OCI-LY3 (cell line): ENCODE measurements at regions not wholly inside any gene's neighbourhood (a gene's known extent, or its start where the extent isn't known, plus 50 kb on each side); places are given as distances from the start of the nearest gene placed in this dataset.

Experiments
- H2AFZ ChIP-seq: fragments of 200-600, 300-600 bp; shearing (Covaris generic); 2 replicates; pipeline ENCODE4 v1.6.0; 2014; ENCODE audit warnings: antibody characterized with exemption, low read depth, low read length
- H3K27ac ChIP-seq: fragments of 200-600, 300-600 bp; sonication (generic); 2 replicates; pipeline ENCODE4 v1.5.1; 2014; ENCODE audit warnings: mild to moderate bottlenecking, low read length, moderate library complexity, mixed read lengths
- H3K27me3 ChIP-seq: fragments of 200-600, 300-600 bp; sonication (generic); 2 replicates; pipeline ENCODE4 v1.6.1; 2014; ENCODE audit warnings: low read depth, low read length, mixed read lengths
- H3K36me3 ChIP-seq: fragments of 200-600, 300-600 bp; sonication (generic); replicated peaks from 2 replicates; pipeline ENCODE3; 2014; ENCODE audit warnings: low read depth, low read length, mixed read lengths
- H3K4me1 ChIP-seq: fragments of 300-600, 200-600 bp; sonication (generic); 2 replicates; pipeline ENCODE4 v1.6.1; 2014; ENCODE audit warnings: low read length, mixed read lengths
- H3K4me2 ChIP-seq: fragments of 200-600, 300-600 bp; sonication (generic); 2 replicates; pipeline ENCODE4 v1.6.1; 2014; ENCODE audit warnings: low read length, mixed read lengths
- H3K4me3 ChIP-seq: fragments of 300-600, 200-600 bp; sonication (generic); 2 replicates; pipeline ENCODE4 v1.5.1; 2014; ENCODE audit warnings: antibody characterized with exemption, mild to moderate bottlenecking, low read length, moderate library complexity
- H3K79me2 ChIP-seq: fragments of 300-600, 200-600 bp; shearing (Covaris generic); 2 replicates; pipeline ENCODE4 v1.6.1; 2014; ENCODE audit warnings: mild to moderate bottlenecking, low read length, mixed read lengths
- H3K9ac ChIP-seq: fragments of 300-600, 200-600 bp; shearing (Covaris generic); 2 replicates; pipeline ENCODE4 v1.6.0; 2014; ENCODE audit warnings: mild to moderate bottlenecking, low read length, moderate library complexity
- H3K9me3 ChIP-seq: fragments of 200-600, 300-600 bp; shearing (Covaris generic); 2 replicates; pipeline ENCODE4 v1.6.1; 2014; ENCODE audit warnings: low read length, mixed read lengths; ENCODE audit not compliant: insufficient read depth
- H4K20me1 ChIP-seq: fragments of 200-600, 300-600 bp; sonication (generic); 2 replicates; pipeline ENCODE4 v1.6.1; 2016; ENCODE audit warnings: low read length, mixed read lengths; ENCODE audit not compliant: insufficient read depth
- CTCF ChIP-seq: fragments of 200-600, 300-600 bp; sonication (generic); IDR thresholded peaks from 2 replicates; pipeline ENCODE4 v1.5.1; 2014; ENCODE audit warnings: antibody characterized with exemption, low read length, low read depth
- EZH2phosphoT487 ChIP-seq: fragments of 200-600 bp; shearing (Covaris generic); IDR thresholded peaks from 2 replicates; pipeline ENCODE4 v1.6.1; 2018; ENCODE audit warnings: antibody characterized with exemption, mixed run types, low read depth

- H3K4me3 ChIP-seq: no peak overlapping the region
- H3K27me3 ChIP-seq: no peaks in the 10 kb centered on the region
- peaks cover 5% of the 10 kb centered on the region for H3K36me3 ChIP-seq
- H3K9me3 ChIP-seq: peaks cover 4% of the 10 kb centered on the region; the same call in 1 of the 2 replicates
- H3K79me2 ChIP-seq: no peaks in the 10 kb centered on the region
- H3K9ac ChIP-seq: no peak overlapping the region
- no peak overlapping the region for H3K4me2 ChIP-seq
- H3K4me1 ChIP-seq: peaks cover 11% of the 10 kb centered on the region
- no peak overlapping the region for H3K27ac ChIP-seq
- no peak for TF ChIP-seq CTCF
- TF ChIP-seq EZH2phosphoT487: no peak
- no peaks in the 10 kb centered on the region for H4K20me1 ChIP-seq
- H2AFZ ChIP-seq: no peak overlapping the region
These were observed 198.2 kb downstream of the PRL start for GRCh38 chr6:22098601-22099031.

GRCh38 chr6:22099231-22099630 is 197.6 kb downstream of the PRL start:
- H3K27ac ChIP-seq: no peak overlapping the region
- peaks cover 7% of the 10 kb centered on the region for H3K36me3 ChIP-seq
- H2AFZ ChIP-seq: no peak overlapping the region
- no peak overlapping the region for H3K4me3 ChIP-seq
- TF ChIP-seq CTCF: no peak
- TF ChIP-seq EZH2phosphoT487: no peak
- no peak overlapping the region for H3K4me2 ChIP-seq
- peaks cover 9% of the 10 kb centered on the region; the same call in 1 of the 2 replicates for H3K9me3 ChIP-seq
- peaks cover 11% of the 10 kb centered on the region for H3K4me1 ChIP-seq
- no peaks in the 10 kb centered on the region for H3K79me2 ChIP-seq
- no peaks in the 10 kb centered on the region for H3K27me3 ChIP-seq
- H3K9ac ChIP-seq: no peak overlapping the region
- H4K20me1 ChIP-seq: no peaks in the 10 kb centered on the region

GRCh38 chr6:22099923-22100322 is 196.9 kb downstream of the PRL start:
- H3K79me2 ChIP-seq: no peaks in the 10 kb centered on the region
- H3K27me3 ChIP-seq: no peaks in the 10 kb centered on the region
- peaks cover 11% of the 10 kb centered on the region for H3K4me1 ChIP-seq
- no peak overlapping the region for H3K4me2 ChIP-seq
- no peak overlapping the region for H2AFZ ChIP-seq
- no peak for TF ChIP-seq CTCF
- TF ChIP-seq EZH2phosphoT487: no peak
- no peak overlapping the region for H3K4me3 ChIP-seq
- H3K27ac ChIP-seq: no peak overlapping the region
- H3K9ac ChIP-seq: no peak overlapping the region
- peaks cover 10% of the 10 kb centered on the region for H3K36me3 ChIP-seq
- H4K20me1 ChIP-seq: no peaks in the 10 kb centered on the region
- peaks cover 9% of the 10 kb centered on the region; the same call in 1 of the 2 replicates for H3K9me3 ChIP-seq

GRCh38 chr6:22101163-22101562 is 195.7 kb downstream of the PRL start:
- H3K27ac ChIP-seq: no peak overlapping the region

More at GRCh38 chr6:22101163-22101562, 195.7 kb downstream of the PRL start:
- Histone ChIP-seq H4K20me1 (no peaks in the 10 kb centered on the region), H3K9ac (no peak overlapping the region), H2AFZ (no peak overlapping the region), H3K27me3 (no peaks in the 10 kb centered on the region), H3K9me3 (peaks cover 9% of the 10 kb centered on the region; the same call in 1 of the 2 replicates), H3K4me1 (peaks cover 11% of the 10 kb centered on the region), H3K79me2 (no peaks in the 10 kb centered on the region), H3K4me2 (no peak overlapping the region), H3K4me3 (no peak overlapping the region), H3K36me3 (peaks cover 10% of the 10 kb centered on the region)
- TF ChIP-seq EZH2phosphoT487 (no peak), CTCF (no peak)
